ENCODE measurements at regions not wholly inside any gene's neighbourhood (a gene's known extent, or its start where the extent isn't known, plus 50 kb on each side); places are given as distances from the start of the nearest gene placed in this dataset.

DNA sequence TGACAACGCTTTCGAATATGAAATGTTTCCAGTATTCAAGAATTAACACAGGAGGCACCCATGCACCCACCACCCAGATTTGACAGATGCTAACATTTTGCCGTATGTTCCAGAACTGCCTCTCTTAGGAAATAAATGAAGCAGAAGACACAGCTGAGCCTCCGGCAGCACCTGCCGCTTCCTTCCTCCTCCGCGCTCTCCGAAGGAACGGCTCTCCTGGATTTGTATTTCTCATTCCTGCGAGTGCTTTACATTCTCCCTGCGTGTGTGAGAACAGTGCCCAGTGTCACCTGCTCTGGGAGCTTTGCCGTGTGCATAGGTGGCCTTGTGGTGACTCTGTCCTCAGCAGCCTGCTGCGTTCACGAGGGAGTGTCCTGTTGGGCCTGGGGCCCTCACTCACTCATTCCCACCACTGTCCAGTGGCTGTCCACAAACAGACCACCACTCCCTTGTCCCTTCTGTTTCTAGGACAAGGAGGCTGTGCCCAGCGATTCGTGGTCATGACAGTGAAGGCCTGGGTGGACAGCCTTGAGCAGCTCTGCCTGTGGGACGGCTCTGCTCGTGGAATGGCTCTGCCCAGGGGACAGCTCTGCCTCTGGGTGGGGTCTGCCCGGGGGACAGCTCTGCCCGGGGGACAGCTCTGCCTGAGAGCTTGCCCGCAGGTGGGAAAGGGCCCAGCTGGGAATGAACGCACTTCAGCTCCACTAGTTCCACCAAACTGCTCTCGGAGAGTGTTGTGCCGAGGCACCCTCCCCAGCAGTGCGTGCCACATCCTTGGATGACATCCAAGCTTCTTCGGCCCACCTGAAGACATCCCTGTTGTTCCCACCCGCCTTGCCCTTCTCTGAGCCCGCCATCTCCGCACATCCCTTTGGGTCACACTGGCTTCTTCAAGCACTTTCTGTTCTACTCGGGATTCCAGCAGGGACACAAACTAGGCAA lies 170.5 kb upstream of the PPP1R26 start:
- DNase-seq (ENCODE audit: low read depth, low spot score): no peak

- no peak for DNase-seq (ENCODE audit: low read depth, low spot score)
Measured at GRCh38 chr9:135309763-135310125, 169.8 kb upstream of the PPP1R26 start.

- no peak for DNase-seq (ENCODE audit: low read depth, low spot score)
Measured at GRCh38 chr9:135310134-135310533, 169.4 kb upstream of the PPP1R26 start.

- no peak for DNase-seq (ENCODE audit: low read depth, low spot score)
Measured at GRCh38 chr9:135315572-135315971, 164.0 kb upstream of the PPP1R26 start.

GRCh38 chr9:135320331-135320730 lies 159.3 kb upstream of the PPP1R26 start:
- no peak for DNase-seq (ENCODE audit: low read depth, low spot score)

- DNase-seq (ENCODE audit: low read depth, low spot score): no peak
Measured at GRCh38 chr9:135320943-135321342, 158.6 kb upstream of the PPP1R26 start.

DNA sequence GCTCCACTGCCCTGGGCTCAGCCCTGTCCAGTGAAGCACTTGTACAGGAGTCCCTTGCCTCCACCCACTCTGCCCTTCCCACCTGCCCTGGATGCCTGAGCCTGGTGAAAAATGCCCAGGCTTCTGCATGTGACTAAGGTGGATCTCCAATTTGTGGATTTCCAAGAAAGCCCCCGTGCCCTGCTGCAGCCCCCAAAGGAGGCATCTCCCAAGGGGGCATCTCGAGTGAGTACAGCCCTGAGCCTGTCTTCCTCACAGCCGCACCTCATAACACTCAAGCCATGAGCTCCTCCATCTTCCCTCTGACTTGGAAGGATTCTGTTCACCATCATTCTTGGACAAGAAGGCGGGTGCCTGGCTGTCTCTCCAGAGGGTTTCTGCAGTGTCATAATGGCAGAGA lies 158.0 kb upstream of the PPP1R26 start:
- DNase-seq (ENCODE audit: low read depth, low spot score): no peak

- no peak for DNase-seq (ENCODE audit: low read depth, low spot score)
Measured at GRCh38 chr9:135324329-135324728, 155.3 kb upstream of the PPP1R26 start.

- DNase-seq (ENCODE audit: low read depth, low spot score): no peak
Measured at GRCh38 chr9:135326141-135326540, 153.4 kb upstream of the PPP1R26 start.

GRCh38 chr9:135326633-135327152 lies 152.9 kb upstream of the PPP1R26 start:
- DNase-seq (ENCODE audit: low read depth, low spot score): no peak

DNA sequence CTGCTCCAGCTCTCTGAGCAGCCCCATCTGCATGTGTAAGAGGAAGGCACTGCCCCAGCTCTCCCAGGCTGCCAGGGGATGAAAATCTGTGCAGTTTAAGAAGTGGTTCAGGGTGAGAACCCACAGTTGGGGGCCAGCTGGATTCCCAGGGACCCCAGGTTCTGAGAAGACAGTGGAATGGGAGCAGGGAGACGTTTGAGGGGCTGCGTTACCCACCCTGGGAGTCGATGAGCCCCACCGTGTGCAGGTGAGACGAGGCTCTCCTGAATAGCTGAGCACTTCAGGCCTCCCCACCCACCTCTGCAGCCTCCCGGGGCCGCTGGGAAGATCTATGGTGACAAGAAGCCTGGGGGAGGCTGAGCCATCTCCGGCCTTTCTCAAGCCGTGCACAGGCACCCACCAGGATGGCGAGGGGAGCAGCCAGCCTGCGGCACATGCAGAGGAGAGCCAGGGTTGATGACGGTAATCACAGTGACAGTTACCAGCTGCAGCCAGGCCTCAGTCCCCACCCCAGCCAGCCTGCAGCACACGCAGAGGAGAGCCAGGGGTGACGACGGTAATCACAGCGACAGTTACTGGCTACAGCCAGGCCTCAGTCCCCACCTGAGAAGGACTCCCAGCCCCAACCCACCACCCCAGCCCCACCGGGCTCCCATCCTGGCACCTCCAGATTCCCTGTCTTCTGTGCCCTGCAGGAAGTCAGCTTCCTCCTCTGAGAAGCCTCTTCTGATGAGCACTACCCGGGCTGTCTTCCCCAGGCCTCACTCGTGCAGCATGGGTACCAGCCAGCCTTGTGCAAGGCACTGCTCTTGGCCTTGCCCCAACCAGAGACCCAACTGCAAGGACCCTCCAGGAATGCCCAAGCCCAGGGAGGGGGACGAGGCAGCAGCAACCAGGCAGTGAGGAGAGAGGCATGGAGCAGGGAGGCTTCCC lies 150.8 kb upstream of the PPP1R26 start:
- no peak for DNase-seq (ENCODE audit: low read depth, low spot score)

- no peak for DNase-seq (ENCODE audit: low read depth, low spot score)
Measured at GRCh38 chr9:135329571-135330306, 149.8 kb upstream of the PPP1R26 start.

- DNase-seq (ENCODE audit: low read depth, low spot score): no peak
Measured at GRCh38 chr9:135330307-135330631, 149.3 kb upstream of the PPP1R26 start.

- no peak for DNase-seq (ENCODE audit: low read depth, low spot score)
Measured at GRCh38 chr9:135330685-135331590, 148.6 kb upstream of the PPP1R26 start.

GRCh38 chr9:135332516-135332915 lies 147.1 kb upstream of the PPP1R26 start:
- DNase-seq (ENCODE audit: low read depth, low spot score): no peak

GRCh38 chr9:135332979-135333748 lies 146.4 kb upstream of the PPP1R26 start:
- DNase-seq (ENCODE audit: low read depth, low spot score): no peak

- DNase-seq (ENCODE audit: low read depth, low spot score): no peak
Measured at GRCh38 chr9:135334953-135335460, 144.6 kb upstream of the PPP1R26 start.

DNA sequence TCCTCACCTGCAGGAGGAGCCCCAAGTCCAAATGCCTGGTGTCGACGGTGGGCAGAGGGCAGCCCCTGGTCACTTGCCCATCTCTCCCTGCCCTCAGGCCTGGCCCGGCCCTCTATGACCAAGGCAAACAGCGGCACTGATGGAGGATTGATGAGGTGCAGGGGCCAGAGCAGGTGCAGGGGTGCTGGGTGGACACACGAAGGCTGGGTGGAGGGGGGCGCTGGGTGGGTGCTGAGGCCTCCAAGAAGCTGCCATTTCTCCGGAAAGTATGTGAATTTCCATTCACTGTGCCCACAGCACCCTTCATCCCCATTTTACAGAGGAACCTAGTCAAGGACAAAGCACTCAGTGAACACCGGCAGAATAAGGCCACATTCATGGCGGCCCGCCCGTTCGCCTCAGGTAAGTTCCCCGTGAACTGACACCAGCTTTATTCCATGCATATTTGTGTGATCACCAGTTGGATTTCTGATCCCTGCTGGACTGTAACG lies 143.8 kb upstream of the PPP1R26 start:
- DNase-seq (ENCODE audit: low read depth, low spot score): no peak

- no peak for DNase-seq (ENCODE audit: low read depth, low spot score)
Measured at GRCh38 chr9:135336722-135337527, 142.7 kb upstream of the PPP1R26 start.
